ENCODE measurements at regions not wholly inside any gene's neighbourhood (a gene's known extent, or its start where the extent isn't known, plus 50 kb on each side); places are given as distances from the start of the nearest gene placed in this dataset.

- no peak for TF ChIP-seq CTCF (IDR thresholded peaks at IDR 0.05)
- TF ChIP-seq POLR2A (IDR thresholded peaks at IDR 0.05), result no peak
Measured at GRCh38 chrX:23115651-23116050, 115.9 kb downstream of the DDX53 start.
